Kidney capillary endothelial cell (primary cell): ENCODE measurements at regions not wholly inside any gene's neighbourhood (a gene's known extent, or its start where the extent isn't known, plus 50 kb on each side); places are given as distances from the start of the nearest gene placed in this dataset.
"Not testable (repeated sequence)": the region's sequence is repeated elsewhere in the genome, so short reads cannot be mapped to it uniquely, and the experiment has no call there.

Experiments
- DNase-seq: peaks from one replicate; pipeline ENCODE4 v3.0.0-alpha.2; 2018; ENCODE audit warnings: low spot score

DNA sequence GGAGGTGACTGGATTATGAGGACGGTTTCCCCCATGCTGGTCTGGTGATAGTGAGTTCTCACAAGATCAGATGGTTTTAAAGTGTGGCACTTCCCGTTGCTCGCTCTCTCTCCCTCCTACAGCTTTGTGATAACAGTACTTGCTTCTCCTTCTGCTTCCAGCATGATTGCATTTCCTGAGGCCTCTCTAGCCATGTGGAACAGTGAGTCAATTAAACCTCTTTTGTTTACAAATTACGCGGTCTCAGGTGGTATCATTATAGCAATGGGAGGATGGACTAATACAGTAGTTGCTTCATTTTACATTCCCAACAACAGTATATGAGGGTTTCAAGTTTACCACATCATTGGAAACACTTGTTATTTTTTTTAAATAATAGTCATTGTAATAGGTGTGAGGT lies 937.3 kb upstream of the ARRDC3 start:
- DNase-seq, result no peak

DNA sequence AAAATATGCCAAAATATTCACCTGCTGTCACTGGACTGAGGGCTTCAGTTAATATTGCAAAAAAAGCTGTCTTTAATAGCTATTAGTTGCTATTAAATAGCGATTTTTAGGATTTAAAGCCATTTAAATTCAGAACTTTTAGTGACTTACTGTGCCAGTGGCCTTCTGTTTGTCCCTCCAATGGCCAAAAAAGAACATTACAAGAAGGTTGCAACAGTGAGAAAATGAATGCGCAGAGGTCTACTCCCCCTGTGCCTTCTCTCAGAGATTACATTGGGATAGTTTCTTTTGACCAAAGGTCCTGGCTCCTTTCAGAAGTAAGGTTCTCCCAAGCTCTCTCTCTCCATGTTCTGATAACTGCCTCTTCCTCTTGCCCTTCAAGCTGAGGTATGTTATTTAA lies 930.3 kb upstream of the ARRDC3 start:
- DNase-seq, result no peak

DNA sequence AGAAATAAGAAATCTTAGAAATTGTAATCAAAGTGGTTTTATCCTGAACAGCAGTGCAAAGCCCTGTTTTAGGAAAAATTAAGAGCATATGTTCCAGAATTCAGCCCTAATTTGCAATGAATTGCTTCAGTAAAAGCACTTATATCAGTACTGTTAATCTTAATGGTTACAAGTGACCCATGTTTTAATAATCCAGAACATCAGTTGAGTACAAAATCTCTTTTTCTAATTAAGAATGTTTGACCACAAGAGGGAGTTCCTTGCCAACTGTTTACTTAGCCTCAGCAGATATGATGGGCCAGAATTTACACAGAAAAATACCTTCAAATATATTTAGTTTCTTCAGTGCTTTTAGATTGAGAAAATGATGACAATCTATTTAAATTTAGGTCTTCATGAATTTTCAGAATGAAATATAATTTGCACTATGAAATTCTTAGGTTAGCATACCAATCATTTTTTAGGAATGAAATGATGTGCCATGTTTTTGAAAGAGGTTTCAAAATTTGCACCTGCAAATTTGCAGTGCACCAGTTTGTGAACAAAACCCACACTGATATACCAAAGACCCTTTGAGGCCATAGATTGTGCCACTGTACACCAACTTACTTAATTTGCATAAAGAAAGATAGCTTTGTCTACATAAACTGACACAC lies 926.3 kb upstream of the ARRDC3 start:
- DNase-seq, result peak; percentile 27

DNA sequence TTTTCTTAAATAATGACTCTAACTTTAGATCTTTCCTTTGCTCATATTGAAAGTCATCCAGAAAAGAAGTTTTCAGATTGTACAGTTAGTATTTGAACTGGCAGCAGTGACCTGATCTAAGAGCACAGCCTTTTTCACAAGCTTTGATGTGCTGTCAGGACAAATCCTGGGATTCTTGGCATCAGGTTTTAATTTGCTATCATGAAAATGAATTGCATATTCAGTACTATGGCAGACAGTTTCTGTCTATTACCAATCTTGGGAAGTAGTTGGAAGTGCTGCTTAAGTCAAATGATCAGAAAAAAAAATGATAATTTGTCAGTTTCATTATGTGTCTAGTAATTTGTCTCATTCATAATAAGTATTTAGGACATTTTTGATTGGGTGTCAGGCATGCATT lies 925.6 kb upstream of the ARRDC3 start:
- no peak for DNase-seq

DNA sequence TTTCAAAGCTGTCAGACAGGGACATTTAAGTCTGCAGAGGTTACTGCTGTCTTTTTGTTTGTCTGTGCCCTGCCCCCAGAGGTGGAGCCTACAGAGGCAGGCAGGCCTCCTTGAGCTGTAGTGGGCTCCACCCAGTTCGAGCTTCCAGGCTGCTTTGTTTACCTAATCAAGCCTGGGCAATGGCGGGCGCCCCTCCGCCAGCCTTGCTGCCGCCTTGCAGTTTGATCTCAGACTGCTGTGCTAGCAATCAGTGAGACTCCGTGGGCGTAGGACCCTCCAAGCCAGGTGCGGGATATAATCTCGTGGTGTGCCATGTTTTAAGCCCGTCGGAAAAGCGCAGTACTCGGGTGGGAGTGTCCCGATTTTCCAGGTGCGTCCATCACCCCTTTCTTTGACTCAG lies 919.2 kb upstream of the ARRDC3 start:
- DNase-seq, result not testable (repeated sequence)

DNA sequence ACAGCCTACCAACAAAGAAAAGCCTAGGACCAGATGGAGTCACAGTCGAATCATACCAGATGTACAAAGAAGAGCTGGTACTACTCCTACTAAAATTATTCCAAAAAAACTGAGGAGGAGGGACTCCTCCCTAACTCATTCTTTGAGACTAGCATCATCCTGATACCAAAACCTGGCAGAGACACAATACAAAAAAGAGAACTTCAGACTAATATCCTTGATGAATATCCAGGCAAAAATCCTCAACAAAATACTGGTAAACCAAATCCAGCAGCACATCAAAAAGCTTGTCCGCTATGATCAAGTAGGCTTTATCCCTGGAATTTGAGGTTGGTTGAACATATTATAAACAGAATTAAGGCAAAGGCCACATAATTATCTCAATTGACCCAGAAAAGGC lies 900.4 kb upstream of the ARRDC3 start:
- DNase-seq, result no peak

DNA sequence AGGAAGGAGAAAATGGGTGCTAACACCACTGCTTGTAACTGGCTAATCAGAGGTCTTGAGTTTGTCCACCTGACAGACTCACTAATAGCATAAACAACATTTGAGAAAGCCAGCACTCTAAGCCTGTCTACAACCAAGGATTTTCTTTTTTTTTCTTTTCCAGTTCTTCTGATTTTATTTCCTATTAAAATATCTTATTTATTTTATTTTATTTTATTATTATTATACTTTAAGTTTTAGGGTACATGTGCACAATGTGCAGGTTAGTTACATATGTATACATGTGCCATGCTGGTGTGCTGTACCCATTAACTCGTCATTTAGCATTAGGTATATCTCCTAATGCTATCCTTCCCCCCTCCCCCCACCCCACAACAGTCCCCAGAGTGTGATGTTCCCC lies 888.6 kb upstream of the ARRDC3 start:
- DNase-seq, result not testable (repeated sequence)

DNA sequence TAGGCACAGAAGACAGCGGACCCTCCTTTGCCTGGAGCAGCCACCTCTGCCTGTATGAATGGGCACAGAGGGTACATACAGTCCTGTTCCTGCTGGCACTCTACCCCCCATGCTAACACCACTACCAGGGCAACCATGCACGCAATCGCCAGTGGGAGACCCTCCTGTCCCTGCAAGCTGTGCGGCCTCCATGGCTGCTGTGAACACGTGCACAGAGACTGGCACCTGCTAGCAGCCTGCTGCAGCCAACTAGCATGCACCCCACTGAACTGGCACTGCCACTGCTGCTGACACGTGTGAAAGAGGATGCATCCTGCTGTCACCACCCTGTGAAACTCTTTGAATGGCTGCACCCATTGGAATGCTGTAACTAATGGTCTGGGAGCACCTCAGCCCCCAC lies 885.2 kb upstream of the ARRDC3 start:
- no peak for DNase-seq

DNA sequence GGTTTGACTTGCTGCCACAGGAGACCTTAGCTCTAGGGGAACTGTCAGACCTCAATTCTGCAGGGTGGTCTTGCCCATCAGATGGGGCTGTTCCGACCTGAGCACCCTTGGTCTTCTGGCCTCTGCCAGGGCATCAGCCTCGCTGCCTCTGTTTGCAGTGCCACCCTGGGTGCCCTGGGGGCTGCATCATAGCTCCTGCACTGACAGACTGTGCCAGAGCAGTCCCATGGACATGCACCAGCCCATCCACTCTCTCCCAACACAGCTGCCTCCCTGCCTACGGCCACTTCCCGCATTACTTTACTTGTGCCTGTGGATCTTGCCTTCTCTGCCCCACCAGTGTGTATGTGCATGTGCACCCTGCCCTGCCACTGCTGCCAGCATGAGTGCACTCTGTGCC lies 884.7 kb upstream of the ARRDC3 start:
- DNase-seq, result no peak

DNA sequence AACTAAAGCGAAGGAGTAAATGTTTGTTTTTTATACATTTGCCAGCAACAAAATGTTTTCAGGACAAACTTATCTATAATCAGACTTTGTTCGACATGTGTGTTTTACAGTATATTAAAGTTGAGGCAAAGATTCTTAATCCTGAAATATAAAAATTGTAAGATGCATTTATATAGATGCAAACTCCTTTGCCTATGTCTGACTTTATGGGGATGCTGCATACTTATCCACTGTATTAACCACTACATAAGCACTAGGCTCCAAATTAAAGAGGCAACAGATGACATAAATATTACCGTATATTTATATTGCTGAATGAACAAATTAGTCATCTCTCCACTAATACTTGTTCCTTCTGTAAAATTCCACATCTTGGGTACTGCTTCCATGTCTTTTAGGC lies 882.7 kb upstream of the ARRDC3 start:
- no peak for DNase-seq

DNA sequence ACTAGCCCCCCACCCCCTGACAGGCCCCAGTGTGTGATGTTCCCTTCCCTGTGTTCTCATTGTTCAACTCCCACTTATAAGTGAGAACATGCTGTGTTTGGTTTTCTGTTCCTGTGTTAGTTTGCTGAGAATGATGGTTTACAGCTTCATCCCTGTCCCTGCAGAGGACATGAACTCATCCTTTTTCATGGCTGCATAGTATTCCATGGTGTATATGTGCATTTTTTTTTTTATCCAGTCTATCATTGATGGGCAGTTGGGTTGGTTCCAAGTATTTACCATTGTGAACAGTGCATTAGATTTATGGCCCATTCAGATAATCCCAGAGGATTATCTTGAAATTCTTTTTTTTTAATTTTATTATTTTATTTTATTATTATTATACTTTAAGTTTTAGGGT lies 872.5 kb upstream of the ARRDC3 start:
- DNase-seq, result not testable (repeated sequence)

DNA sequence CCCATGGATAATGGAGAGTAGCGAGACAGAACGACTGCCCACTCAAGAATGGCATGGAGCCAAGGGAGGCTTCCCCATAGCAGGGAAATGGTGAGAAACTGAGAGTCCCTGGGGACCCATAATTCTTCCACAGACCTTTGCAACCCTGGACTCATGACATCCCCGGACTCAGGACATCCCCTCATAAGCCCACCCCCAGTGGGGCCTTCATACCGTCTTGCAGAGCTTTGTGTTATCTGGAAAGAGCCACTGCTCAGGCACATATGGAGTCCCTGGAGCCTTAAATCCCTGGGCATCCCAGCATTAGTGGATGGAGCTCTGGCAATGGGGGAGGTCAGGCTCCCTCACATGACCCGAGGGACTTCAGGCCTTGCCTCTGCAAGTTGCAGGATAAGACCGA lies 865.4 kb upstream of the ARRDC3 start:
- no peak for DNase-seq

DNA sequence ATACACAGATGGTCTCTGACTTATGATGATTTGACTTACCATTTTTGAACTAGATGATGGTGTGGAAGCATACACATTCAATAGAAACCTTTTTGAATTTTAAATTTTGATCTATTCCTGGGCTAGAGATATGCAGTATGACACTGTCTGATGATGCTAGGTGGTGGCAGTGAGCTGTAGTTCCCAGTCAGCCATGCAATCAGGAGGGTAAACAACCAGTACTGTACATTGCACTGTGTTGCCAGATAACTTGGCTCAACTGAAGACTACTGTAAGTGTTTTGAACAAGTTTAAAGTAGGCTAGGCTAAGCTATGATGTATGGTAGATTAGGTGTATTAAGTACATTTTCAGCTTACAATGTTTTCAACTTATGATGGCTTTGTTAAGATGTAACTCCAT lies 859.1 kb upstream of the ARRDC3 start:
- no peak for DNase-seq

DNA sequence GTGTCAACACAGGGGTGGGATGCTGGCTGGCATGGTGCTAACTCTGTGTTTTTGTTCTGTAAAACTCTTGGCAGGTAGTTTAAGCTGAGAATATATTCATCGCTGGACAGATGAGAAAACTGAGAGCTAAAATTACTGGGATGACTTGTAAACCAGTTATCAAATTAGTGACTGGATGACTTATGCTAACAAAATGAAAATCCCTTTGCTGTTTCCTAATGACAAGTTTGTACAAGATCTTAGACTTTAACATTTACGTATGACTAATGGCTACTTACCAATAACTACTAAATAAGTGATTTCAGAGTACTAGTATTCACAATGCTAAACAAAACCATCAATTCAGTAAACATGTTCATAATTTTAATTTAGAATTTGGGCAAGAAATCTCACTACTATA lies 854.8 kb upstream of the ARRDC3 start:
- no peak for DNase-seq

DNA sequence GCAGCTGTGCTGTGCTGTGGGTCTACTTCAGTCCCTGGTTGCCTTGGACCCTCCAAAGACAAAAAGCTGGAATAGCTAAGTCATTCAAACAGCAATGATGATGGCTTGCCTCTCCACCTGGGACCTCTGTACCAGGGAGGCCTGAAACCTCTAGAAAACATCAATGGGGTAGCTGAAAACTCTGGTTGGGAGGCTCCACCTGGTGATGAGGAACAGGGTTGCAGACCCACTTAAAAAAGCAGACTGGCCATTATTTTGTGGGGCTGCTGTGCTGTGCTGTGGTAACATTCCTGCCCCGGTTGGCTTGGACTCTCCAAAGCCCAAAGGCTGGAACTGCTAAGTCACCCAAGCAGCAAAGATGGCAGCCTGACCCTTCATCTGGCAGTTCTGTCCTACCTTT lies 839.3 kb upstream of the ARRDC3 start:
- no peak for DNase-seq

DNA sequence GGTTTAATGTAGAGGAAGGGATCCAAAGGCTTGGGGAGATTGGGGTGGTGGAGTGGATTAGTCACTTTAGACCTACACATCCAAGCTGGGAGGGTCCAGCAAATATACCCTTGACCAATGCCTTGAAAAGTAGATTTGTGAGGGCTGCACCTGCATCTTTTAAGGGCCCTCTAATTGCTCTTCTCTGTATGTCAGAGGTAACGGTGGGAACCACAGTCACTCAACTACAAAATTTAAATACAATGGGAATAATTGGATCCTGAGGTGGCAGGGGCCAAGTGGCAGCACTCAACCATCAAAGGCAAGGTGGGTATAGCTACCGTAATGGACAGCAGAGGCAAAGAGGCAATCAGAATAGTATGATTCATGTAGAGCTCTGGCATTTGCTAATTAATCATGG lies 833.7 kb upstream of the ARRDC3 start:
- not testable (repeated sequence) for DNase-seq

DNA sequence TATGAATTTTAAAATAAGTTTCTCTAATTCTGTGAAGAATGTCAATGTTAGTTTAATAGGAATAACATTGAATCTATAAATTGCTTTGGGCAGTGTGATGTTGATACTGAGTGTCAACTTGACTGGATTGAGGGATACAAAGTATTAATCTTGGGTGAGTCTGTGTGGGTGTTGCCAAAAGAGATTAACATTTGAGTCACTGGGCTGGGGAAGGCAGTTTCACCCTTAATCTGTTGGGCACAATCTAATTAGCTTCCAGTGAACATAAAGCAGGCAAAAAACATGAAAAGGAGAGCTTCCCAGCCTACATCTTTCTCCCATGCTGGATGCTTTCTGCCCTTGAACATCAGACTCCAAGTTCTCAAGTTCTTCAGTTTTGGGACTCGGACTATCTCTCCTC lies 832.0 kb upstream of the ARRDC3 start:
- DNase-seq, result no peak

DNA sequence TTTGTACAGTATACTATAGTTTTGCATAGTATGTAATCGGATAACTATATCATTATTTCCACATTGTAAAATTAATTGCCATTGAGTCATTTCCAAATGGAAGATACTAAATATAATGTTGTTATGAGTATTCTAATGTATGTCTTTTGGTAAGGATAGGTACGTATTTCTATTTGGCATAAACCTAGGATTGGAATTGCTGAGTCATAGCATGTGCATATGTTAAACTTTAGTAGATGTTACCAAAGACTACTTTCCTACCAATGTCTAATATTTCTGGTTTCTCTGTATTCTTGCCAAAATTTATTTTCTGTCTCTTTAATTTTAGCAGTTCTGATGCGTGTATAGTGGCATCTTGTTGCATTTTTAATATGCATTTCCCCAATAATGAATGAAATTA lies 825.1 kb upstream of the ARRDC3 start:
- DNase-seq, result no peak

DNA sequence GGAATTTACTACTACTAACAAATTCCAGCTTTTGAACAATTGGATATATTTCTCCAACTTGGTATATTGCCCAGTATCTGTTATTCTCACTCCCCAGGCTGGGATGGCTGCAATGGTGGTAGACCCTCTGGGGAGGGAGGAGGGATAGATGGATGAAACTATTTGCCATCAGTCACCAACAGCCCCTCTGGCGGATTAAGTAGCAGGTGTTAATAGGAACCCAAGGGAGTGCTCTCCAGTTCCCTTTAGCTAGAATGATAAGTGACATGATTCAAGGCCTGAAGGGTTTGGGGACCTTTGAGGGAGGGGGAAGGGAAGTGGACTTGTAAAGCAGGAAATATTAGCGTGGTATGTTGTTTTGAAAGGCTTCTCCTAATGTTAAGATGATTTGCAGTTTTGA lies 824.0 kb upstream of the ARRDC3 start:
- no peak for DNase-seq

DNA sequence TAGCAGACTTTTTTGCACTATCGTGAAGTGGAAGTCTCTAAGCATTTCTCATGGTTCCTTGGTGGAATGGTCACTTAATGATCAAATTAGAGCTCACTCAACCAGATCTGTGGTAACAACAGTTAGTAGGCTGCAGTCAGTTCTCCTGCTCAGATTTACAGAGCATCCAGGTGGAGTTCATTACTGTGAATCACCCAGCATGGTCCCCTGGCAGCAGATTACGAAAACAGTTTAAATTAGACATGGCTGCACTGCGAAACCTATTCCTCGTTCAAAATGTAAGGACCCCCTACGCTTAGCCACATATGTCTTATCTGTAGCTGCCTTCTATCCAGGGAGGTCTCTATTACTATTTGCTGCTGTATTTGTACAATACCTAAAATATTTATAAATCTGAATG lies 823.6 kb upstream of the ARRDC3 start:
- no peak for DNase-seq

DNA sequence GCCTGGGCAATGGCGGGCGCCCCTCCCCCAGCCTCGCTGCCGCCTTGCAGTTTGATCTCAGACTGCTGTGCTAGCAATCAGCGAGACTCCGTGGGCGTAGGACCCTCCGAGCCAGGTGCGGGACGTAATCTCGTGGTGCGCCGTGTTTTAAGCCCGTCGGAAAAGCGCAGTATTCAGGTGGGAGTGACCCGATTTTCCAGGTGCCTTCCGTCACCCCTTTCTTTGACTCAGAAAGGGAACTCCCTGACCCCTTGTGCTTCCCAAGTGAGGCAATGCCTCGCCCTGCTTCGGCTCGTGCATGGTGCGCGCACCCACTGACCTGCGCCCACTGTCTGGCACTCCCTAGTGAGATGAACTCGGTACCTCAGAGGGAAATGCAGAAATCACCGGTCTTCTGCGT lies 815.9 kb upstream of the ARRDC3 start:
- DNase-seq, result not testable (repeated sequence)

DNA sequence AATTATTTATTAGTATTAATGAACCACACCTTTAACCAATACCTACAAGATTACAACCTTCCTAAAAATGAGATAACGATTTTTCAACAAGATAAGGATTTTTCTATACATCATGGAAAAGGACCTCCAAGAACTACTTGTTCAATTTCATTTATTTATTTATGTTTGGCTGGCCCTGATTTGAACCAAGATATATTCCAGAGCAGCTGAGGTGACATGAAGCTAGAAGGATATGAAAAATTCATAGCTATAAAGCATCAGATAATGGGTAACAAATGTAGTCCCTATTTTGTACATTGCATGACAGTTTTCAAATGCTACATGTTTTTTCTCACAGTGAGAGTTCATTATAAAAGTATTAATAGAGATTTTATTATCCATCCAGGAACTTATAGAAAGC lies 798.5 kb upstream of the ARRDC3 start:
- DNase-seq, result no peak

DNA sequence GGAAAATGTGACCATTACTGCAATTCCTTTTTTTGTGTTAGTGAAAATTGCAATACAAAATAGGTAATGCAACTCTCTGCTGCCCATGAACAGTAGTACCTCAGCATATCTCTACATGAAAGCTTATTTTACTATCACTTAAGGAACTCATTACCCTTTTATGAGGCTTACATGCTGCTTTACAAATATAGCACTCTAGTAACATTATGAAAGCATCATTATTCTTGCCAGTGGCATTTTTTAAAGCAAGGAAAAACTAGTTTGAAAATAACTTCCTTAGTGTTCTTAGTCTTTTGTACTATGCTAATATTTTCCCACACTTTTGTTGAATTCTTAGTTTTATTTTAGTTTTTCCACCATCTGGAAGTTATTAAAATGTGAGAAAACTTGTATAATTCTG lies 797.3 kb upstream of the ARRDC3 start:
- no peak for DNase-seq

DNA sequence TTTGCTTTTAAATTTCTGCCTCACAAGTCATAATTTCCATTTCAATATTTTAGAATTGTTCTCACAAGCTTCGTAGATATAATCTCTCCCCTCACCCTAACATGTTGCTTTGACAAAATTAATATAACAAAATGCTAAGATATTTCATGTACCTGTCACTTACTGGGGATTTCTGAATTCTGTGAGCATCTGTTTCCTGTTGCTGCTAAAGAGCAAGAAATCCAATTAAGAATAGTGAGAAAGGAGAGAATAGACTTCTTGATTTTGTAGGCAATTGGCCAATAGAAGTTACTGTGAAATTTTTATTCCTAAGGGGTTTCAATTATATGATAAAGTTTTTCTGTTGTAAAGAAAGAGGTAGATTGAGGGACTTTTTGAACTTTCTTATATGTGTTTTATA lies 796.5 kb upstream of the ARRDC3 start:
- DNase-seq, result no peak

DNA sequence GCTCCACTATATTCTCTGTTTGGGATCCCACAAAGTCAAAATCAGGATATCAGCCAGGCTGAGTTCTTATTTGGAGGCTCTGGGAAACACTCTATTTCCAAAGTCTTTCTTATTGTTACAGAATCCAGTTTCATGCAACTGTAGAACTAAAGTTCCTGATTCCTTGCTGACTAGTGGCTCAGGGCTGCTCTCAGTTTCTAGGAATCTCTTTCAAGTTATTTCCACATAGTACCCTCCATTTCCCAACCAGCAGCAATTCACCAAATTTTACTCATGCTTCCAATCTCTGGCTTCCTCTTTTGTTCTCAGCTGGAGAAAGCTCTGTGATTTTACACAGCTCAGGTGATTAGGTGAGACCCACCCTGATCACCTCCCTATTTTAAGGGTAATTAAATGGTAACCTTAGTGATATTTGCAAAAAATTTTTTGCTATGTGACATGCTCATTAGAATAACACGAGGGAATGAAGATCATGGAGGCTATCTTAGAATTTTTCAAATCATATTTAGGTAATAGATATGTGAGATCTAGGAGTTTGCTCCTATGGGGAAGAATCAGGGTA lies 794.9 kb upstream of the ARRDC3 start:
- no peak for DNase-seq
